Neural cell (in vitro differentiated cells): ENCODE measurements at regions not wholly inside any gene's neighbourhood (a gene's known extent, or its start where the extent isn't known, plus 50 kb on each side); places are given as distances from the start of the nearest gene placed in this dataset.
A peak's percentile ranks its signal among the peaks of the same experiment; 100 is the strongest.

Experiments
- H2AFZ ChIP-seq: fragments of 200-600, 300-800 bp; sonication (generic), shearing (Covaris generic); 2 replicates; pipeline ENCODE4 v1.6.0; 2014; ENCODE audit warnings: low read depth, mild to moderate bottlenecking, antibody characterized with exemption, low read length, moderate library complexity
- H3F3A ChIP-seq: fragments of 200-600 bp; shearing (Covaris generic); 2 replicates; pipeline ENCODE4 v1.6.1; 2016; ENCODE audit warnings: mild to moderate bottlenecking, moderate library complexity, mixed read lengths, antibody characterized with exemption, low read length; ENCODE audit not compliant: insufficient read depth, poor library complexity, severe bottlenecking
- H3K27ac ChIP-seq: fragments of 200-600, 300-800 bp; sonication (generic), shearing (Covaris generic); 2 replicates; pipeline ENCODE4 v1.5.1; 2014; ENCODE audit warnings: mild to moderate bottlenecking, low read length, moderate library complexity
- H3K27me3 ChIP-seq: fragments of 300-800, 200-600 bp; sonication (generic), shearing (Covaris generic); 2 replicates; pipeline ENCODE4 v1.6.0; 2014; ENCODE audit warnings: mild to moderate bottlenecking, low read depth, low read length, moderate library complexity; ENCODE audit not compliant: insufficient read depth
- H3K36me3 ChIP-seq: fragments of 300-800, 200-600 bp; sonication (generic), shearing (Covaris generic); 2 replicates; pipeline ENCODE4 v1.5.1; 2014; ENCODE audit warnings: mild to moderate bottlenecking, antibody characterized with exemption, low read length, moderate library complexity; ENCODE audit not compliant: insufficient read depth
- H3K4me2 ChIP-seq: fragments of 300-800, 200-600 bp; sonication (generic), shearing (Covaris generic); 2 replicates; pipeline ENCODE4 v1.6.0; 2014; ENCODE audit warnings: mild to moderate bottlenecking, low read length
- H3K4me3 ChIP-seq: fragments of 300-800, 200-600 bp; sonication (generic), shearing (Covaris generic); 2 replicates; pipeline ENCODE4 v1.5.1; 2014; ENCODE audit warnings: mild to moderate bottlenecking, low read length, moderate library complexity
- H3K79me2 ChIP-seq: fragments of 200-600 bp; shearing (Covaris generic); replicated peaks from 2 replicates; pipeline ENCODE4 v1.6.0; 2014; ENCODE audit warnings: mild to moderate bottlenecking, low read length, moderate library complexity; ENCODE audit not compliant: insufficient read depth
- H3K9ac ChIP-seq: fragments of 300-800, 200-600 bp; sonication (generic), shearing (Covaris generic); 2 replicates; pipeline ENCODE4 v1.6.1; 2016; ENCODE audit warnings: mild to moderate bottlenecking, low read length, mixed read lengths
- H3K9me2 ChIP-seq: fragments of 200-600 bp; shearing (Covaris generic); 2 replicates; pipeline ENCODE4 v1.6.1; 2016; ENCODE audit warnings: mild to moderate bottlenecking, low read length, mixed read lengths; ENCODE audit not compliant: insufficient read depth
- H3K9me3 ChIP-seq: fragments of 200-600, 300-800 bp; sonication (generic), shearing (Covaris generic); 2 replicates; pipeline ENCODE4 v1.6.1; 2016; ENCODE audit warnings: mild to moderate bottlenecking, mixed run types, low read length, moderate library complexity, mixed read lengths
- H4K20me1 ChIP-seq: fragments of 200-600 bp; shearing (Covaris generic); 2 replicates; pipeline ENCODE4 v1.6.1; 2016; ENCODE audit warnings: mild to moderate bottlenecking, mixed run types; ENCODE audit not compliant: insufficient read depth
- CTCF ChIP-seq: fragments of 450-650 bp; IDR thresholded peaks from 2 replicates; pipeline ENCODE4 v1.5.1; 2014; ENCODE audit warnings: antibody characterized with exemption, mild to moderate bottlenecking, moderate library complexity; ENCODE audit not compliant: poor library complexity, severe bottlenecking
- EP300 ChIP-seq: fragments of 450-650 bp; conservative IDR thresholded peaks from 2 replicates; pipeline ENCODE4 v1.6.1; 2014; ENCODE audit warnings: antibody characterized with exemption, mild to moderate bottlenecking, moderate library complexity; ENCODE audit not compliant: poor library complexity, severe bottlenecking
- EZH2 ChIP-seq: fragments of 200-600, 300-800 bp; shearing (Covaris generic), sonication (generic); IDR thresholded peaks from 2 replicates; pipeline ENCODE4 v1.6.1; 2014; ENCODE audit warnings: antibody characterized with exemption, low read length, borderline replicate concordance, mild to moderate bottlenecking; ENCODE audit not compliant: insufficient read depth, poor library complexity, severe bottlenecking
- MXI1 ChIP-seq: fragments of 450-650 bp; conservative IDR thresholded peaks from 2 replicates; pipeline ENCODE4 v1.6.1; 2014; ENCODE audit warnings: antibody characterized with exemption, mild to moderate bottlenecking; ENCODE audit not compliant: poor library complexity, severe bottlenecking
- POLR2AphosphoS5 ChIP-seq: IDR thresholded peaks from 2 replicates; pipeline ENCODE4 v1.6.1; 2012
- RAD21 ChIP-seq: fragments of 450-650 bp; conservative IDR thresholded peaks from 2 replicates; pipeline ENCODE4 v1.6.1; 2014; ENCODE audit warnings: antibody characterized with exemption, mild to moderate bottlenecking, moderate library complexity
- REST ChIP-seq: IDR thresholded peaks from 2 replicates; pipeline ENCODE4 v1.6.1; 2012; ENCODE audit warnings: borderline replicate concordance
- SMC3 ChIP-seq: fragments of 450-650 bp; conservative IDR thresholded peaks from 2 replicates; pipeline ENCODE4 v1.6.1; 2014; ENCODE audit warnings: antibody characterized with exemption, mild to moderate bottlenecking, moderate library complexity; ENCODE audit not compliant: poor library complexity
- TAF1 ChIP-seq: IDR thresholded peaks from 2 replicates; pipeline ENCODE4 v1.6.1; 2012; ENCODE audit warnings: low read depth

GRCh38 chr3:117595615-117596014 is 886.0 kb downstream of the TUSC7 start:
- Histone ChIP-seq H3K79me2 (no peaks in the 10 kb centered on the region), H2AFZ (no peak overlapping the region), H3K4me3 (no peak overlapping the region), H3K36me3 (no peaks in the 10 kb centered on the region), H3K9me2 (no peaks in the 10 kb centered on the region), H3K9ac (no peak overlapping the region), H3K27ac (peak overlapping the region; percentile 49), H4K20me1 (no peaks in the 10 kb centered on the region), H3K9me3 (no peaks in the 10 kb centered on the region), H3F3A (no peaks in the 10 kb centered on the region), H3K27me3 (no peaks in the 10 kb centered on the region), H3K4me2 (no peak overlapping the region)
- TF ChIP-seq RAD21 (no peak), EZH2 (no peak), REST (no peak), CTCF (no peak), SMC3 (no peak), POLR2AphosphoS5 (no peak), TAF1 (no peak), MXI1 (no peak), EP300 (no peak)

GRCh38 chr3:117596503-117596902 is 886.9 kb downstream of the TUSC7 start:
- no peaks in the 10 kb centered on the region for H3K27me3 ChIP-seq
- H2AFZ ChIP-seq: no peak overlapping the region
- no peaks in the 10 kb centered on the region for H3K9me2 ChIP-seq
- TF ChIP-seq REST (peak; percentile 19), SMC3 (no peak)
- no peaks in the 10 kb centered on the region for H3K9me3 ChIP-seq
- no peaks in the 10 kb centered on the region for H4K20me1 ChIP-seq
- H3K27ac ChIP-seq: peak overlapping the region; percentile 49
- H3K4me3 ChIP-seq: peak overlapping the region; percentile 15
- no peaks in the 10 kb centered on the region for H3F3A ChIP-seq
- H3K4me2 ChIP-seq: no peak overlapping the region
- H3K79me2 ChIP-seq: no peaks in the 10 kb centered on the region
- no peaks in the 10 kb centered on the region for H3K36me3 ChIP-seq
- no peak overlapping the region for H3K9ac ChIP-seq
